Loucy (cell line): ENCODE measurements at regions not wholly inside any gene's neighbourhood (a gene's known extent, or its start where the extent isn't known, plus 50 kb on each side); places are given as distances from the start of the nearest gene placed in this dataset.

Source experiments
- CTCF ChIP-seq: fragments of 200-600 bp; sonication (generic); conservative IDR thresholded peaks from 2 replicates; pipeline ENCODE4 v1.5.1; 2014; ENCODE audit warnings: mild to moderate bottlenecking, antibody characterized with exemption, low read length
- EZH2phosphoT487 ChIP-seq: fragments of 200-600 bp; IDR thresholded peaks from 2 replicates; pipeline ENCODE4 v1.6.1; 2018; ENCODE audit warnings: antibody characterized with exemption, mild to moderate bottlenecking, moderate library complexity, borderline replicate concordance

- TF ChIP-seq CTCF (no peak), EZH2phosphoT487 (no peak)
Observed at GRCh38 chr6:105882121-105882803, 203.9 kb upstream of the PRDM1 start.
